ENCODE measurements at regions not wholly inside any gene's neighbourhood (a gene's known extent, or its start where the extent isn't known, plus 50 kb on each side); places are given as distances from the start of the nearest gene placed in this dataset.
"Not testable (repeated sequence)": the region's sequence is repeated elsewhere in the genome, so short reads cannot be mapped to it uniquely, and the experiment has no call there.

- DNase-seq, result no peak
These were observed 108.5 kb downstream of the KCNK1 start for GRCh38 chr1:233722212-233722979.

- DNase-seq, result no peak
These were observed 109.5 kb downstream of the KCNK1 start for GRCh38 chr1:233723387-233723786.

DNA sequence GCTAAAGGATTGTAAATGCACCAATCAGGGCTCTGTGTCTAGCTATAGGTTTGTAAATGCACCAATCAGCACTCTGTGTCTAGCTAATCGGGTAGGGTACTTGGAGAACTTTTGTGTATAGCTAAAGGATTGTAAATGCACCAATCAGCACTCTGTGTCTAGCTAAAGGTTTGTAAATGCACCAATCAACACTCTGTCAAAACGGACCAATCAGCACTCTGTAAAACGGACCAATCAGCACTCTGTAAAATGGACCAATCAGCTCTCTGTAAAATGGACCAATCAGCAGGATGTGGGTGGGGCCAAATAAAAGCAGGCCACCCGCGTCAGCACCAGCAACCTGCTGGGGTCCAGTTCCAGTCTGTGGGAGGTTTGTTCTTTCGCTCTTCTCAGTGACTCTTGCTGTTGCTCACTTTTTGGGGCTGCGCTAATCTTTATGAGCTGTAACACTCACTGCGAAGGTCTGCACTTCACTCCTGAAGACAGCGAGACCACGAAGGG, 110.3 kb downstream of the KCNK1 start:
- DNase-seq, result not testable (repeated sequence)

DNA sequence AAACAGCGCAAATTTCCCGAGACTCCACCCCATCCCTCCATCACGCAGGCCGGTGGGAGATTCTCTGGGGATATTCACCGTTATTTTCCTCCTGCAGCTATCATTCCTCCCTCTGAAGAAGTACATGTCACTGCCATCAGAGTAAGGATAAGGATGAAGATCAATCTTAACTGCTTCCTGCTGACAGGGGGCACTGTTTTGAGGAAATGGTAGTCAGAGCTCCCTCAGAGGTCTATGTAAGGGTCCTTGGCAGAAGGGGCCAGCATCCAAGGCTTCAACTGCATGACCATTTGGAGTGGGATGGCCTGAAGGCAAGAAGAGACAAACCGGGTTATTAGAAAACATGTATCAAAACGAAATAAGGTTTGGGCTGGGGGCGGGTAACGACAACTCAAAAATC, 111.5 kb downstream of the KCNK1 start:
- DNase-seq, result no peak

DNA sequence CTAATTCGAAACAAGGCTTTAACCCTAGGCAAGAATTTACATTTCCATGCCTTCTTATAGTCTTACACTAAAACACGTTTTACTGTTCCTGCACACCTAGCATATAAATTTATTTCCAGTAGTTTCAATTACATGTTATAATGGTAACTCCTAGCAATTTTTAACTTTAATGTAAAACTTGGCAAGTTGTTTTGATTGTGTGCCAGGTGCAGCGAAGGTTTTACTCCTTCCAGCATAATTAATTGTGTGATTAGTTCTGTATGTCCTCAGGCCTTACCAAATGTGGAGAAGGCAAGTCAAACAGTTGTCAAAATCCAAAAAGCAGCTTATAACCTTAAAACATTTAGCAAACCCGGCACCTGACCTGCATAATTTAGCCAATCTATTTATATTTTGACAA, 114.8 kb downstream of the KCNK1 start:
- DNase-seq, result no peak

GRCh38 chr1:233730380-233730779, 116.5 kb downstream of the KCNK1 start:
- DNase-seq, result no peak

DNA sequence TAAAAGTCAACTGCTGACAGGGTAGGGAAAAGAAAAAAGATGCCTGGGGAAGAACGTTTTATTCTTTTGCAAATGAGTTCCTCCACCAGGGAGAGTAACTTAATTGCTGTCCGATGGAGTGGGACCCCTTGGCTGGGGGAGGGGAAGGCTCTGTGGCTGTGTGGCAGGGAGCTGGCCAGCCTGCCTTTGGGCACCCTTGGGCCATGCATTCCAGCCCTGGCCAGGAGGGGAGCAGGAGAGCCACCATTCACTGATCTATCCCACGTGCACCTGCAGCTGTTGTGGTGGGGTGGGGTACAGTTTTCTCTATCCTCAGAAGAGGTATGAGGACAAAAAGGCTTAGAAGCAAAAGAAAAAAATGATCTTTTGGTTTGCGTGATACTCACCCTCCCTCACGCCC, 116.9 kb downstream of the KCNK1 start:
- no peak for DNase-seq

GRCh38 chr1:233732206-233732605, 118.3 kb downstream of the KCNK1 start:
- no peak for DNase-seq

DNA sequence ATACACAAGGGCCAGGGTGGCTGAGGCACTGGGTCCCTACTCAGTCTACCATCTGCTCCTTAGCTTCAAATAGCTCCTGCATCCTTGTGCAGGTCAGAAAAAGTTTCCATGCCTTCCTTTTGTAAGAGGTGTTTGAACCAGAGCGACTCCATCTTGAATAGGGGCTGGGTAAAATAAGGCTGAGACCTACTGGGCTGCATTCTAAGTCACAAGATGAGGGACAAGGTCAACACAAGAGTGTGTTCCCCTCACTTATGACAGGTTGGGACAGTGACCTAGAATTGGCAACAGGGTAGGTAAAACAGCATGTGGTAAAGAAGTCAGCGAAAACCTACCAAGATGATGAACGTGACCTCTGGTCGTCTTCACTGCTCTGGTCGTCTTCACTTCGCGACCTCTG, 120.5 kb downstream of the KCNK1 start:
- DNase-seq, result no peak

DNA sequence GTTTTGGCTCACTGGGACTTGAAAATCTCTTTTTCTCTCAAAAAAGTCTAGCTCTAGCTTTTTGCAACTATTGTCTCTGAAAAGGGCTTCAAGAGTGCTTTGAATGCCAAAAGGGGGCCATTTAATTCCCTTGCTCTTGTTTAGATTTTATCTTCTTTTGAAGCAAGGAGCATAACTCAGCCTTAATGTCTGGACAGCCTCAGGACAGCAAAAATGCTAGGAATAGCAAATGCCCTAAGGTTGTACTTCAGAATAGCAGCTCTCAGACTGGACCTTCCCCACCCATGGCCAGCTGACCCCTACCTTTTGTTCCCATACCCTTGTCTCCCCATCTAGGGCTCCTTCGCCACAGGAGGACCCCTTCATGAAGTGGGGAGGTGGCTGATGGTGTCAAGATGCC, 121.4 kb downstream of the KCNK1 start:
- DNase-seq, result no peak

DNA sequence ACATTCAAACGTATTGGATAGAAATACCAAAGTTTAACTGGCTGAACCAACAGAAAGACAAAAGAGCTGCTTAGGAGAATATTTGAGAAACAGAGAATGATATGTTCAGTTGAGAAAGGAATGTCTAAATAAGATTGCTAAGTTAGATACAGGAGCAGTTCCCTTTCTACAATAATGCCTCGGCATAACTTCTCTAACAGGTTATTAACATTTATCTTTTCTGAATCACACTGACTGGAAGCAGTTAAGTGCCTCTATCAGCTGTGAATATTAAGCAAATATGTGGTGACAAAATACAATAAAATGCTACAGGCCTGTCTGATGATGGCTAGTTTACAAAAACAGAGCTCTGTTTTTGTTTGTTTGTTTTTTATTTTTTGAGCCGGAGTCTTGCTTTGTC, 121.9 kb downstream of the KCNK1 start:
- DNase-seq, result no peak

DNA sequence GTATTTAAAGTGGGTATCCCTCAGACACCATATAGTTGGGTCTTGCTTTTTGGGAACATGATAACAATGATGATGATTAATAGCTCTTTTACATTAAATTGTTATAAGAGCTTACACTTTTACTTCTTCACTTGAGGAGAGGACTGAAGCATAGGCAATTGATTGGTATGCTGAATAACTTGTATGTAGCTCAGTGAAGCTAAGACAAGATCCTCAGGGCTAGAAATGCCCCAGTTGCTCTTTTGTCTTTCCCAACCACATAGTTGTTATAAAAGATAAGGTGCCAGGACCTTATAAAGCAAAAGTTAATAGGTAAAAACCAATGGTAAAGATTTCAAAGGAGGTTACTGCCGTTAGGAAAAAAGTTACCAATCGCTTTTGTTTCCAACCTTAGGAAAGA, 123.4 kb downstream of the KCNK1 start:
- DNase-seq, result no peak

DNA sequence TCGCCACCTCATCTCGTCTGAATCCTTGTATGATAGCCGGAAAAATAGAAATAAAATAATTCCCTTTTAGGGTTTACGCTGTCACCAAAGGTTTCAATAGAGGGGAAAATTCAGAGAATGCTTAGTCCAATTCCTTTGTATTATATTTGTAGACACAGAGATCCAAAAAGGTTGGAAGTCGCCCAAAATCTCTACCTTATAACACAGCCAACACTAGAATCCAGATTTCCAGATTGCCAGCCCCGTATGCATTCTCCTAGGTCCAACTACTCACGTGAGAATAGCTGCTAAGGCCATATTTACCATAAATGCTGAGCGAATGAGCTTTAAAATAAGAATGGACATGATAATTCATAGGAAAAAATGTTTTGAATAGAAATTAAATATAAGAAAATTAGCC, 124.5 kb downstream of the KCNK1 start:
- no peak for DNase-seq

DNA sequence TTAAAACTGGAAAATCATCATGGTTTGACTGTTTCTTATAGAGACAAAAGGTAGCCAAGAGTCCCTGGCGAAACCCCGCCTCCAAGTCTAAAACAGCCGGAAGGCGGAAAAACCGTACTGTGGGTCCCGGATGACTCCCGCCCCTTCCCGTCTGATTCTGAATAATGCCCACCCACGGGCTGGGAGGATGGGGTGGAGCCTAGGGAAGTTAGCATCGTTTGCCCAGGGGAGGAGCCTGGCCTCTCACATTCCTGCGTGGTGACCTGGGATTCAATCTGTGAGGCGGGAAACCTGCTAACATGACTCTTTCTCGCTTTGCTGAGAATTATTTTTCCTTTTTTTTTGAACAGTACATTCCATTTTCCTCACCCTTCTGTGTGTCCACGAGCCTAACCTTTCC, 124.9 kb downstream of the KCNK1 start:
- no peak for DNase-seq

GRCh38 chr1:233744779-233745513, 131.0 kb downstream of the KCNK1 start:
- no peak for DNase-seq

- DNase-seq, result no peak
These were observed 136.2 kb downstream of the KCNK1 start for GRCh38 chr1:233750139-233750538.

DNA sequence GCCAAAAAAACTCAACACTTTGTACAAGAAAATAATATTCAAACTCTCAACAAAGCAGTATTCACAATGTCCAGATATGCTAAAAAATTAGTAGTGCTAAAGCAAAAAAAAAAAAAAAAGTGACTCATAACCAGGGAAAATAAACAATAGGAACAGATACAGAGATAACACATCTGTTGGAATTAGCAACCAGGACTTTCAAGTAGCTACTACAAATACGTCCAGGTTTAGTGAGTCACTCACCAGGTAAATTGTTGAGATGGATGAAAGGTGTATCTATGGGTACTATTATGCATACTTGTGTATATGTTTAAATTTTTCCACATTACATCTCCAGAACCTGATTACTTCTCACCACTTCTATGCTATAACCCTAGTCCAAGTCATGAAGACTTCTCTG, 144.8 kb upstream of the SLC35F3 start:
- no peak for DNase-seq

DNA sequence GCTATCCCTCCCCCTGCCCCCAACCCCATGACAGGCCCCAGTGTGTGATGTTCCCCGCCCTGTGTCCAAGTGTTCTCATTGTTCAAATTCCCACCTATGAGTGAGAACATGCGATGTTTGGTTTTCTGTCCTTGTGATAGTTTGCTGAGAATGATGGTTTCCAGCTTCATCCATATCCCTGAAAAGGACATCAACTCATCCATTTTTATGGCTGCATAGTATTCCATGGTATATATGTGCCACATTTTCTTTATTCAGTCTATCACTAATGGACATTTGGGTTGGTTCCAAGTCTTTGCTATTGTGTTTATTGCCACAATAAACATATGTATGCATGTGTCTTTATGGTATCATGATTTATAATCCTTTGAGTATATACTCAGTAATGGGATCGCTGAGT, 140.2 kb upstream of the SLC35F3 start:
- not testable (repeated sequence) for DNase-seq

DNA sequence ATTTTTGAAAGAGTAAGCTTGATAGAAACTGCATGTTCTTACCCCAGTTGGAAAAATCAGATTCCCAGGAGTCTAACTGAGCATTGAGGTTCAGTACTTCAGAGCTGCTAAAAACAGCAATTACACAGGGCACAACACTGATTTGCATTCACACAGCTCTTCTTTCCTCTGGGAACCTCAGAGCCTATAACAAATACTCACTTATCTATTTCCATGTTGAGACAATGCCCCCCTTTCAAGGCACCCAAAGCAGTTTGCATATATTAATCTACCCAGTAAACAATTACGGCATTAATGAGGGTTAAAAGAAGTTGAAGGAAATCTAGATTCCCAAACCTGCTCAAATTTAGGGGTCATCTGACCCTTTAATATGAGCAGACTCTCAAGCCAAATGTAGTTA, 126.9 kb upstream of the SLC35F3 start:
- no peak for DNase-seq

DNA sequence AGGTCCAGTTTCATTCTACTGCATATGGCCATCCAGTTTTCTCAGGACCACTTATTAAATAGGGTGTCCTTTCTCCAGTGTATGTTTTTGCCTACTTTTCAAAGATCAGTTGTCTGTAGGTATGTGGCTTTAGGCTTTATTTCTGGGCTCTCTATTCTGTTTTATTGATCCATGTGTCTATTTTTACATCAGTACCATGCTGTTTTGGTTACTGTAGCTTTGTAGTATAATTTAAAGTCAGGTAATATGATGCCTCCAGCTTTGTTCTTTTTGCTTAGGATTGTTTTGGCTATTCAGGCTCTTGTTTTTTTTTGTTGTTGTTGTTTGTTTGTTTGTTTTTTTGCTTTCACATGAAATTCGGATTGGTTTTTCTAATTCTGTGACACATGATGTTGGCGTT, 124.4 kb upstream of the SLC35F3 start:
- DNase-seq, result no peak

- no peak for DNase-seq
These were observed 121.4 kb upstream of the SLC35F3 start for GRCh38 chr1:233782937-233783586.

DNA sequence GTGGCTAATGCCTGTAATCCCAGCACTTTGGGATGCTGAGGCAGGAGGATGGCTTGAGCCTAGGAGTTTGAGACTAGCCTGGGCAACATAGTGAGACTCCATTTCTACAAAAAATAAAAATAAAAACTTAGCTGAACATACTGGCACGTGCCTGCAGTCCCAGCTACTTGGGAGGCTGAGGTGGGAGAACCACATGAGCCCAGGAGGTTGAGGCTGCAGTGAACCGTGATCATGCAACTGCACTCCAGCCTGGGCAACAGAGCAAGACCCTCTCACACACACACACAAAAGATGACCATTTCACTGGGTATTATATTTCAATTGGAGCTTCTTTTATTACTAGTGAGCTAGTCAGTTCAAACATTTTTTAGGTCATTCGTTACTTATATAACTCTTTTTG, 116.9 kb upstream of the SLC35F3 start:
- no peak for DNase-seq

- no peak for DNase-seq
These were observed 115.8 kb upstream of the SLC35F3 start for GRCh38 chr1:233788687-233789086.

DNA sequence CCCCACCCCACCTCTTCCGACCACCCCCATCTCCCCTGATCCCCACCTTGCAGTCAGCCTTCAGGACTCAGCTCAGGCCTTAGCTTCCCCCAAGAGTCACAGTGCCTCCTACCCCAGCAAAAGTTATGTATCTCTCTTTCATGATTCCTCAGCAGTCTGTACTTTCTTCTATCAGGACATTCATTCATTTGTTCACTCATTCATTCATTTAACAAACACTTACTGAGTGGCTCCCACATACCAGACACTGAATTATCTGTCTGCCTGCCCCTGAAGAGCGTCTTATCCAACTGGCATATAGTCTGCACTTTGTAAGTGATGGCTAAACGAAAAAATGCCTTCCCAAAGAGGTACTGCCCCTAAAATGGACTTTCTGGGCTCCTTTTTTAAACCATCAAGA, 114.4 kb upstream of the SLC35F3 start:
- DNase-seq, result no peak

Measured in DMS79 (cell line).